OCI-LY7 (cell line): ENCODE measurements at regions not wholly inside any gene's neighbourhood (a gene's known extent, or its start where the extent isn't known, plus 50 kb on each side); places are given as distances from the start of the nearest gene placed in this dataset.

Experiments used
- BruUV-seq: library from RNA; stranded (reverse); fragments of 400-500 nt; replicated peaks from 2 replicates; lab custom pipeline; 2021; lab: Mats Ljungman, UMichigan
- CTCF ChIA-PET: fragments of 300-600 bp; sonication (Branson Sonifier 250); formaldehyde crosslinking; loops from one replicate; lab custom pipeline; 2022; ENCODE audit warnings: antibody characterized with exemption; ENCODE audit not compliant: unreplicated experiment; lab: Charles Lee
- POLR2A ChIA-PET: fragments of 300-600 bp; sonication (Branson Sonifier 250); formaldehyde crosslinking; loops from one replicate; lab custom pipeline; 2022; ENCODE audit warnings: antibody characterized with exemption; lab: Charles Lee
- DNase-seq: peaks from one replicate; pipeline ENCODE4 v3.0.0-alpha.2; 2015; ENCODE audit warnings: low spot score
- H2AFZ ChIP-seq: fragments of 200-600 bp; sonication (generic), shearing (Covaris generic); 2 replicates; pipeline ENCODE4 v1.6.1; 2014; ENCODE audit warnings: mild to moderate bottlenecking, antibody characterized with exemption, low read length, moderate library complexity
- H3K27ac ChIP-seq: fragments of 200-600 bp; sonication (generic); 2 replicates; pipeline ENCODE4 v1.5.1; 2014; ENCODE audit warnings: mixed run types, low read depth, mild to moderate bottlenecking, moderate library complexity, low read length, inconsistent platforms; ENCODE audit not compliant: poor library complexity, severe bottlenecking
- H3K36me3 ChIP-seq: fragments of 200-600 bp; sonication (generic); 2 replicates; pipeline ENCODE4 v1.6.1; 2014; ENCODE audit warnings: mild to moderate bottlenecking, antibody characterized with exemption, low read length, moderate library complexity, mixed read lengths; ENCODE audit not compliant: insufficient read depth
- H3K4me1 ChIP-seq: fragments of 200-600 bp; sonication (generic); 2 replicates; pipeline ENCODE4 v1.5.1; 2014; ENCODE audit warnings: mild to moderate bottlenecking, low read length; ENCODE audit not compliant: insufficient read depth, poor library complexity, severe bottlenecking
- H3K4me2 ChIP-seq: fragments of 200-600 bp; sonication (generic); 2 replicates; pipeline ENCODE4 v1.6.1; 2014; ENCODE audit warnings: mild to moderate bottlenecking, low read length
- H3K4me3 ChIP-seq: fragments of 200-600 bp; sonication (generic); 2 replicates; pipeline ENCODE4 v1.5.1; 2014; ENCODE audit warnings: mild to moderate bottlenecking, low read depth, low read length; ENCODE audit not compliant: poor library complexity, severe bottlenecking
- H3K79me2 ChIP-seq: fragments of 200-600 bp; sonication (generic); 2 replicates; pipeline ENCODE4 v1.6.1; 2016; ENCODE audit warnings: low read depth, mild to moderate bottlenecking, low read length, moderate library complexity, mixed read lengths; ENCODE audit not compliant: insufficient read depth
- H3K9me2 ChIP-seq: fragments of 200-600 bp; sonication (generic); 2 replicates; pipeline ENCODE4 v1.6.1; 2016; ENCODE audit warnings: mild to moderate bottlenecking, low read length, mixed read lengths; ENCODE audit not compliant: insufficient read depth
- H3K9me3 ChIP-seq: fragments of 200-600 bp; sonication (generic); 2 replicates; pipeline ENCODE4 v1.6.1; 2014; ENCODE audit warnings: mild to moderate bottlenecking, mixed run types, low read length, mixed read lengths
- H4K20me1 ChIP-seq: fragments of 200-600 bp; sonication (generic); 2 replicates; pipeline ENCODE4 v1.6.1; 2014; ENCODE audit warnings: mild to moderate bottlenecking, antibody characterized with exemption, low read length, moderate library complexity, mixed read lengths; ENCODE audit not compliant: insufficient read depth
- CTCF ChIP-seq: fragments of 200-600 bp; sonication (generic); conservative IDR thresholded peaks from 2 replicates; pipeline ENCODE4 v1.5.1; 2014; ENCODE audit warnings: mild to moderate bottlenecking, antibody characterized with exemption, low read length, moderate library complexity, mixed read lengths
- EZH2phosphoT487 ChIP-seq: fragments of 200-600 bp; sonication (generic); IDR thresholded peaks from 2 replicates; pipeline ENCODE4 v1.6.1; 2018; ENCODE audit warnings: low read depth, borderline replicate concordance, mild to moderate bottlenecking, mixed run types, antibody characterized with exemption, low read length, moderate library complexity, mixed read lengths
- intact Hi-C: fragments of 100-400 bp; cut with micrococcal nuclease; formaldehyde crosslinking; loops from one replicate; pipeline ENCODE4 v1.10.0; 2022; ENCODE audit not compliant: unreplicated experiment

GRCh38 chr3:87837076-87837475 is 221.7 kb downstream of the CGGBP1 start:
- Histone ChIP-seq H3K4me2 (no peak overlapping the region), H3K27ac (no peak overlapping the region), H3K9me2 (no peaks in the 10 kb centered on the region), H3K4me3 (no peak overlapping the region), H3K79me2 (no peaks in the 10 kb centered on the region), H2AFZ (no peak overlapping the region), H3K9me3 (peaks cover 6% of the 10 kb centered on the region; the same call in 1 of the 2 replicates), H3K36me3 (no peaks in the 10 kb centered on the region), H3K4me1 (no peaks in the 10 kb centered on the region), H4K20me1 (no peaks in the 10 kb centered on the region)
- TF ChIP-seq EZH2phosphoT487, result no peak
- no peak for TF ChIP-seq CTCF
- no TSS peak for BruUV-seq
- CTCF ChIA-PET, result no interaction called here
- no peak for DNase-seq
- intact Hi-C loops, result no loop called here
- POLR2A ChIA-PET, result no interaction called here

GRCh38 chr3:87836026-87836425 is 222.8 kb downstream of the CGGBP1 start:
- POLR2A ChIA-PET, result interaction anchor here (0.8 kb wide), 1 partner anchor 461 kb away, joined by 4 read pairs; no protein-coding TSS in a partner anchor
- BruUV-seq, result no TSS peak
- Histone ChIP-seq H3K4me1 (no peaks in the 10 kb centered on the region), H3K4me2 (no peak overlapping the region), H4K20me1 (no peaks in the 10 kb centered on the region), H3K9me3 (peaks cover 6% of the 10 kb centered on the region; the same call in 1 of the 2 replicates), H3K79me2 (no peaks in the 10 kb centered on the region), H3K27ac (no peak overlapping the region), H2AFZ (no peak overlapping the region), H3K9me2 (no peaks in the 10 kb centered on the region), H3K4me3 (no peak overlapping the region), H3K36me3 (no peaks in the 10 kb centered on the region)
- intact Hi-C loops, result no loop called here
- CTCF ChIA-PET, result no interaction called here
- TF ChIP-seq CTCF, result no peak
- no peak for TF ChIP-seq EZH2phosphoT487
- no peak for DNase-seq

- no peak overlapping the region for H3K4me3 ChIP-seq
- no peaks in the 10 kb centered on the region for H3K4me1 ChIP-seq
- ChIA-PET POLR2A (no interaction called here), CTCF (no interaction called here)
- H3K9me3 ChIP-seq, result peaks cover 5% of the 10 kb centered on the region; the same call in 1 of the 2 replicates
- no peak for DNase-seq
- no peak overlapping the region for H2AFZ ChIP-seq
- no peak overlapping the region for H3K27ac ChIP-seq
- no peaks in the 10 kb centered on the region for H3K36me3 ChIP-seq
- no peaks in the 10 kb centered on the region for H3K79me2 ChIP-seq
- H4K20me1 ChIP-seq, result no peaks in the 10 kb centered on the region
- TF ChIP-seq CTCF, result no peak
- no peak for TF ChIP-seq EZH2phosphoT487
- no peaks in the 10 kb centered on the region for H3K9me2 ChIP-seq
- no TSS peak for BruUV-seq
- intact Hi-C loops, result no loop called here
- H3K4me2 ChIP-seq, result no peak overlapping the region
Measured at GRCh38 chr3:87835236-87835635, 223.6 kb downstream of the CGGBP1 start.
